ENCODE measurements at regions not wholly inside any gene's neighbourhood (a gene's known extent, or its start where the extent isn't known, plus 50 kb on each side); places are given as distances from the start of the nearest gene placed in this dataset.

DNA sequence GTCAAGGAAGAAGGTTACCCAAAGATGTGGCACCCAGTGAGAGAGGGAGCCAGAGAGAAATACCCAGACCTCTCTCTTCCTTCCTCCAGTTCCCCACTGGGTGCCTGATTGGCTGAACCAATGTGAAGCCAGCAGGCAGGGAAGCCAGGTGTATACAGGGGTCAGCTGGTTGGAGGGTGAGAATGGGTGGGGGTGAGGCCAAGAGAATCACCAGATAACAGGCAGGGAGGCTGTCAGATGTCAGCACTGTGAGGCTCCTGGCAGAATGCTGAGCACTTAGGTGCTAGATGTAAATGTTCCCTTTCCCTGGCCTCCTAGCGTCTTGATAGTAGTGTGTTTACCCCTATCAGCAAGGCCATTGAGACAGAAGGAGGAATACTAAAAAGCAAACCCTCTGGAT, 104.0 kb upstream of the MGAT5 start:
- no peak for DNase-seq

DNA sequence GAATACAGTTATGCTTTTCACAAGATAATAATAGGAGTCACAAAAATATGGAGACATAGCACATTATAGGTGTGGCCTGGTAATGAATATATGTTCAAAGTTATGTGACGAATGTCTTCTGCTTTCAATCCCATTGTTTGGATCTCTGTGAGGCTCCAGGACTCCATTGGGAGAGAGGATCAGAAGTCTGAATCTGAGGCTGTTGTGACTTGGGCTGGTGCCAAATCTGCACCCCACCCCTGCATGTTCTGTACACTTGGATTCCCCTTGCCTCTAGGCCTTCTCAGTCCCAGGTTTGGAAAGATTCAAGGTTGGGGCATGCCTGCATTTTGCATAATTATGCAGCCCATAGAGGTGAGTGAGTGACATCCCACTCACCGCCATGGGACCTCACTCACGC, 103.1 kb upstream of the MGAT5 start:
- DNase-seq: no peak

DNA sequence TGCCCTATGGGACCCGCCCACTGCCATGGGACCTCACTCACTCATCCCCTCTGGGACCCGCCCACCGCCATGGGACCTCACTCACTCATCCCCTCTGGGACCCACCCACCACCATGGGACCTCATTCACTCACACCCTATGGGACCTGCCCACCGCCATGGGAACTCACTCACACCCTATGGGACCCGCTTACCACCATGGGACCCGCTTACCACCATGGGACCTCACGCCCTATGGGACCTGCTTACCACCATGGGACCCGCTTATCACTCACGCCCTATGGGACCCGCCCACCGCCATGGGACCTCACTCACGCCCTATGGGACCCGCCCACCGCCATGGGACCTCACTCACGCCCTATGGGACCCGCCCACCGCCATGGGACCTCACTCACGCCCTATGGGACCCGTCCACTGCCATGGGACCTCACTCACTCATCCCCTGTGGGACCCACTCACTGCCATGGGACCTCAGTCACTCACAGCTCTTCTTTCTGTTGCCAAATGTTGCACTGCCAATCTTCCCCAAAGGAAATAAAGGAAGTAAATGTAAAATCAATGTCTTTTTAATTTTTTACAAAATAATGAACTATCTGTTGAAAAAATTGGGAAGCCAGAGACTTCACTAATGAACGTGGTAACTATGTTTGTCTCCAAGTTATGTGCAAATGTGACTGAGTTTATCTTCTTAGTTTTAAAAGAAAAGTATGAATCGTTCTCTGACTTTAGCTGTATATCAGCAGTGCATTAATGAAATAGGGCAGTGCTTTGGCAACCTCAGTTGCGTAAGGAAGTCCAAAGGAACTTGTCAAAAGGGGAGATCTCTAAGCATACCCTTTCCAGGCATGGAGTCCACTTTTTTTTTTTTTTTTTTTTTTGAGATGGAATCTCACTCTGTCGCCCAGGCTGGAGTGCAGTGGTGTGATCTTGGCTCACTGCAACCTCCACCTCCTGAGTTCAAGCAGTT, 101.5 kb upstream of the MGAT5 start:
- no peak for DNase-seq

DNA sequence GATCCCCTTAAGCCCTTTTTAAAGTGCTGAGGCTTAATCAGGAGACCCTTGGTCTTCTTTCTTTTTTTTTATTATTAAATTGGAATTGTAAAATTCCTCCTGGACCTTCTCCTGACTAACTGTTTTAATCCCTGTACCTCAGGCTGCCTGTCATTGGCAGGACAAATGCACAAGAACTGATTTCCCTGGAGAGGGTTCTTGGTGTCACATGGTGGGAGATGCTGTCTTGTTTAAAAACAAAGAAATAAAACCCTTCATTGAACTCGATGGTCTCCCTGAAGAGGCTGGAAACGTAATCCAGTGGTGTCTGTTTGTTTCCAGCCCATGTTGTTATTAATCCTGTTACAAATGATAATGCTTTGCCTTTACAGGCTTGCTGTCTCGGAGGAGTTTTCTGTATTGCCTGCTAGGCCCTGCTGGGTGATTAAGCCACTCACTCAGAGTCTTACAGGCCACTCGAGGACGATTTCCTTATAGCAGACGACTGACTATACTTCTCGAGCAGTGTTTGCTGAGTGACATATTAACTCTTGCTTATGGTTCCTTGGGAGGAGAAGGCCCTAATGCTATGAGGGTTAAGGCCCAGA, 100.5 kb upstream of the MGAT5 start:
- no peak for DNase-seq

DNA sequence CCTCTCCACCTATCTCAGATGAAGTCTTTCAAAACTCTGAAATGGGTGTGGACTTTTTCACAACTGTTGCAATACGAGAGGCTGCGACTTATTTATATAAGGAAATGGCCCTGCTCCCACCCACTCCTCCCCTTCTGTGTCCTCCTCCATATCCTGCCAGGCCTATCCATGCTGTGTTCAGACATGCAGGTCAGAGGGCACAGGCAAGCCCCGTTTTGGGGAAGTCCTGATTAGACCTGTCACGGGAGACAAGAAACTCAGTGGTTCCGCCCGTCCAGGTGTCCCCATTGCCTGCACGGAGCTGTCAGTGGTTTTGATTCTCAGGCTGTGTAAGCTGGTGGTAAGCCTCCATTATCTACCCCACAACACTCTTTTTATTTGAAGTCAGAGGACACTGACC, 99.6 kb upstream of the MGAT5 start:
- DNase-seq: no peak

DNA sequence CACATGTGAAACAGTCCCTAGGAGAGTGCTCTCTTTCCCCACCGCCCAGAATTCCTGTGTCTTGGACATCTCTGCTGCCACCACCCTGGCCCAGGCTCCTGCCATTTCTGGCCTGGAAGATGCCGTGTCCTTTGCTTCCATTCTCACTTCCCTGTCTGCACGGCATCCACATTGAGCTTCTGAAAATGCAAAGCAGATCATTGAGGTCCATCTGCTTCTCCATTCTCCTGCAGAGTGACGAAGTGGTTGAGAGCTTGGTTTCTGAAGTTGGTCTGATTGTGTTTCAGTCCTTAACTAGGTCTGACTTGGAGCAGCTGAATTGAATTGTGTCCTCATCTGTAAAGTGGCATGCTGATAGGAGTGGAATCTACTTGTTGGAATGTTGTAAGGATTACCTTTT, 98.7 kb upstream of the MGAT5 start:
- no peak for DNase-seq

DNA sequence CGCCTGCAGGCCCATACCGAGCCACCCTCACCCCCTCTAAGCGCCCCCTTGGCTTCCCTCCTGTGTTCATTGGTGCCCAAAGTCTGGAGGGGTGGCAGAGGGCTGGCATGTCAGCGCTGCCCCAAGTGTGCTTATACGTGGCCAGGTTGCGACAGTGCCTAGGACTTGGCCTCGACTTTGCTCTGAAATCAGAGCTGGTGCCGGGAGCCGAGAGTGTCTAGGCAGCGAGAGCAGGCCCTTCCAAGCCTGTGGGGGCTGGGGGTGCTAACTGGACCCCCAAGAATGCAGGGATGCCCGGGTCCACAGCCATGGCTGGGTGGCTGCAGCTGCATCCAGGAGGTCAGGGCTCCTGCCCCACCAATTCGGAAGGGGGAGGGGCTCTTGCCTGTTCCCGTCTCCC, 95.6 kb upstream of the MGAT5 start:
- DNase-seq: no peak

DNA sequence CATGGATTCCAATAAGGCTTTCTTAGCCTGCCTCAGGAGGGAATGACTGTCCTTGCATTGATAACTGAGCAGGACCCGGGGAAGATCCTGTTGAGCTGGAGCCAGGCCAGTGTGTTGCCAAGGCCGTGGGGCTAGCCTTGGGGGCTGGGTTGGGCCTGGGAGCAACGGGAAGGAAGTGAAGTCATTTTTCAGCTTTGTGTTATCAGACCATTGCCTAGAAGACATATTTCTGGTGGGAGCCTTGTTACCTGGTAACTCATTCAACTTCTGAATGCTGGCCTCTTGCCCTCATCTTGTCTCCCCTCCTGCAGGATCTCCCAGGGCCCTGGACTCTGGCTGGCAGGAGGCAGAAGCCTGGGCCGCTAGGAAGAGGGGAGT, 92.7 kb upstream of the MGAT5 start:
- no peak for DNase-seq

DNA sequence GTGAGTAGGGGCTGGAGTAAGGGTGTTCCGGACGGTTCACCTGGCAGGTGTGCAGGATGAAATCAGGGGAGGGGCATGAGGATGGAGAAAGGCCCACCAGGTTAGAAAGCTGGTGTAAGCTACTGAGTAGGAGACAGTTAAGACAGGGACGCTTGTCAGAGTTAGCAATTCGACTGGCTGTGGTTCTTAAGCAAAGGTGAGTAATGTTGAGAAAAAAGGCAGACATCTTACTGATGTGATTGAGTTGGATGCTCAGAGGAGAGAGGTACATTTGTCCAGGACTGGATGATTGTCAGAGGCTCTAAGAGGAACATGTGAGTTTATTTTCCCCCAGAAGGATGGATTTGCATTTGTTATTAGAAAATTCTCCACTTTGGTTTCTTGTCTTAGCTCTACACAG, 90.5 kb upstream of the MGAT5 start:
- no peak for DNase-seq

DNA sequence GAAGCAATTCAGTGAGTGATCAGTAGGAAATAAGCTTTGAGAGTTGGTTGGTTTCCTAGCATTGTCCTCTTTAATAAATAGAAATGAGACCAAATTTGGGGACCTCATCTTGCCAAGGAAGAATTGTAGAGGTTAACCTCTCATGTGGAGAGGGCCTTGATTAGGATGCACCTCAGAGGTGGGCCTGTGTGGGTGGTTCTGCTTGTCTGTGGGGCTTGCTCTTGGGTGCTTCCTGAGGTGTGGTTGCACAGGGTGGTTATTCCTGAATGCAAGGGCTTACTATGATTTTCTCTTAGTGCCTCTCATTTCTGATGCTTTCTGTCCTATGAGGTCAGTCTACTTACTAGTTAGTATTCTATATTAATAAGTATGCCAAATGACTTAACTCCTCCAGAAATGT, 89.6 kb upstream of the MGAT5 start:
- no peak for DNase-seq

DNA sequence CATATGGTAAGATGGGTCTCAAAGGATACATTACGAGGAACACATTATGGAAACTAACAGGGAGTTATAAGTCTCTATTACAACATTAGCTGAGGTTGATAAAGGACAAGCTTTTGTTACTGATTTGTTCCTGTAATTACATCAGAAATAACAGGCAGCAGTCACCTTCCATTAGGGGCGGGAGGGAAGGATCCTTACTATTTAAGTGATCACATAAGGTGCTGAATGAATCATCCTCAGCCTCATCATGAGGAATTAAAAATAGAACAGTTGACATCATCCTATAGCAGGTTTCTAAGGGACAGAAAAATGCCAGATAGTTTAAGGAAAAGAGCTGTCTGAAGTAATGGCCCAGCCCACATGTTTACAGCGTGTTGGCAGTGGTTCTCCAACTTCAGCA, 86.9 kb upstream of the MGAT5 start:
- DNase-seq: no peak

DNA sequence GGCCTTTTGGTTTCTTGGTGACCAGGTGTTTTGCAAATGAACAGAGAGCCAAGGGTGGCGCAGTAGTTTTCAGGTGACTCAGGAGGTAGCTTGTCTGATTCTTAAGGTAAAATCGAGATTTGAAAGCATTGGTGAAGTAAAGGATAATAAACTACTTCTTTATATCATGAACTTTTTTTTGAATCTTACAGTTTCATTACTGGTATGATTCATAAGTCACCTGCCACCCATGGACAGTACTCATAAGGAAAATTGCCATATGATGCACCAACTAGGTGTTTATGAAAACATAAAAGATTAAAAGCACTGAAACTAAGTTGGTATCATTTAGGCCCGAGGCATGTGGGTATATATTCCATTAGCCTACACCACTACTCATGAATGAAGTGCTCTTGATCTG, 84.1 kb upstream of the MGAT5 start:
- DNase-seq: no peak

DNA sequence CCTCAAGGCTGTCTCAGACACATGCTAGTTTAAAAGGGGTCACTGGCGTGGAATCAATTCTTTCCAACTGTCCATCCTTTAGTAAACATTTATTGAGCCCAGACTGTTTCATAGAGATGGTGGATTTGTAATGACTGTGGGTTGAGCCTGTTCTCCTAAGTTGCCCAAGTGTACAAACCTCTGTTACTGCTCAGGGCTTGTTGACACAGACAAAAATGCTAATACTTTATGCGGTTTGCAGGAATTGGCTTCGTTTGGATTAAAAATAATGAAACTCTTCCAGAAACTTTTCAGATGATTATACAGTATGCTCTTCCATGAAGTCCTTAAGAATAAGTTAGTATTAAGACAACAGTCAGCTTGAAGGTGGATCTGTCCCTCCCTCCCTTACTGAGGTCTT, 83.6 kb upstream of the MGAT5 start:
- DNase-seq: no peak

DNA sequence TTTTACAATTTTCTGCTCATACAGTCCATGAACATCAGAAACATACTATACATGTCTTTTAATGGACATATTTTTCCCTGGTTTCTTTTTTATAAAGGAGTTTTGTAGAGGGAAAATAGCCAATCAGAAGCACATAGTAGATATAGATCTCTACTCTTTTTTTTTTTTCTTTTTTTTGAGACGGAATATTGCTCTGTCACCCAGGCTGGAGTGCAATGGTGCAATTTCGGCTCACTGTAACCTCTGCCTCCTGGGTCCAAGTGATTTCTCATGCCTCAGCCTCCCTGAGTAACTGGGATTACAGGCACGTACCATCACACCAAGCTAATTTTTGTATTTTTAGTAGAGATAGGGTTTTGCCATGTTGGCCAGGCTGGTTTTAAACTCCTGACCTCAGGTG, 83.2 kb upstream of the MGAT5 start:
- DNase-seq: no peak

DNA sequence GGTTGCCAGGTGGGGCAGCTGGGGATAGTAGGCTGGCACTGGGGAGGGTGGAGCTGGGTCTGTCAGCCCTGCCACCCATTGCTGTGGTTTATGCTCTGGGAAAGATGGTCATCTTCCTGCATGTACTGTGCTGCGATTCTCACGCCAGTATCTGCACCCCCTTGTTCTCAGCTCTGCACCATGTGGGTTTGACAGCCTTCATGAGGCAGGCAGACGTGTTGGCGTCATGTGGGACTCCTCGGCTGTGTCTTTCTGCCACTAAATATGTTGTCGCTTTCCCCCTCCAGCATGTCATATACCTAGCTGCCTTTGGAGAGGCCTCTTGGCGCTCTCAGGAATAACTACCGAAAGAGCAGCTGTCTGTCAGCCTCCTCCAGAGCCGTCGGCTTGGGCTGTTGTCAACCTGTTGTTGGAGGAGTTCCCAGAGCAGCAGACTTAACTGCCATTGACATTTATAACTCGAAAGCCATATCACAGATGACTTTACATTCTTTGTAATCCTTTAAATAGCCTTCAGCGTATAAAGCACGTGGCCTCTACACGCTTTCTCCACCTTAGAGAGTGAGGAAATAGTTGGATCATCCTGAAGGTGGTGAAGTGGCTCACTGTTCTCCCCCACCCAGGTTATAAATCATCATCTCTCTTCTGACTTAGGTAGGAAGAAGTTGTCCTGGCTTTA, 80.4 kb upstream of the MGAT5 start:
- no peak for DNase-seq

DNA sequence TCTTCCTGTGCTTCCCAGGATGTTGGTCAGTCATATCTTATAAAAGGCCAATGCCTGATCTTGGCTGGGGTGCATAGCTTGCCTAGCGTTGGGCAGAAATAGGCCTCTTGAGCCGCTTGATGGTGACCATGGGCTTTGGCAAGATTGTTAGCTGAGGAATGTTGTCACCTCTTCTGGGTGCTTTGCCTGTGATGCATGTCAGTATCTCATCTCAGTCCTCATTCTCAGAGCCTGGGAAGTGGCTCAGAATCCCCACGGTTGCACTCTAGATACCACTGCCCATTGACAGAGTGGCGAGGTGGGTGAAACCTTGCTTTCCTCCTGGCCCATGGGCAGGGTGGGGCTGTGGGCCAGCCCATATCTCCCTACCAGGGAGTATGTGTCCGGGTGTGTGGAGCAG, 79.2 kb upstream of the MGAT5 start:
- DNase-seq: no peak

DNA sequence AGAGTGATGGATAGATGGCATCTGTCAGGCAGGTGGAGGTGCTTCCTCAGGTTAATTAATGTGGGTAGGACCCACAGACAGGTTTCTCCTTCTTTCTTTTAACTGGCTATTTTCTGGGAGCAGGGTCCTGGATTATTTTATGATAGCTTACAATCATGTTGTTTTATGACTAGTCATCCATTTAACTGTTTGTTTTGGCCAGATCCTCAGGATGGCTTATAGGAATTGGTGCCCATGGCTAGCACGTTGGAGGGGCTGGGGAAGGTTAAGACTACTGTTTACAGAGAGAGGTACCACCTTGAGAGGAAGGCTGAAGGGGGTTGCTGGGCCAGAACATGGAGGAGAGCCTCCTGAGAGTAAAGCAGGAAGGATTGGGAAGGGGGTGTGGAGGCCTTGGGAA, 78.0 kb upstream of the MGAT5 start:
- no peak for DNase-seq

DNA sequence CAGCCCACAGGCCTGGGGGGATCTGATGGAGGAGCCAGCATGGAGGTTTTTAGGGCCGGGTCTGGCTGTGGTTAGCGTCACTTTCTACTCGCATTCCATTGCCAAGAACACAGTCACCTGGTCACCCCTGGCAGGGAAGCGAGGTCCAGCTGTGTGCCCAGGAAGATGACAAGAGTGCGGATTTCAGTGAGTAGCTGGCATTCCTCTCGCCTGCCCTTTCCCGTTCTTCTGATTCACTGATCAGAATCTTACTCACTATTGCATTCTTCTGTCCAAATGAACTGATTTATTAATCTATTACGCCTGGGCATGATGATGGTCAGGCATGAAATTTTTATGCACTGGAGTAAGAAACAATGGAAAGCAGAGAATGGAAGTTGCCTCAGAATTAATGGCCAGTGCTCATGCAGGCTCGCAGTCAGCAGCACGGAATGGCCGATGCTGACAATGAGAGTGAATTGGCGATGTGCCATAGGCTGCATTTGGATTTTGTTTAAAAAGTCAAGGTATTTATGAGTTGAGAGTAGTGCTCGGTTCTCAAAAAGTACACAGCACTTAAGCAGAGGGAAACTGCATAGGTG, 76.4 kb upstream of the MGAT5 start:
- no peak for DNase-seq

DNA sequence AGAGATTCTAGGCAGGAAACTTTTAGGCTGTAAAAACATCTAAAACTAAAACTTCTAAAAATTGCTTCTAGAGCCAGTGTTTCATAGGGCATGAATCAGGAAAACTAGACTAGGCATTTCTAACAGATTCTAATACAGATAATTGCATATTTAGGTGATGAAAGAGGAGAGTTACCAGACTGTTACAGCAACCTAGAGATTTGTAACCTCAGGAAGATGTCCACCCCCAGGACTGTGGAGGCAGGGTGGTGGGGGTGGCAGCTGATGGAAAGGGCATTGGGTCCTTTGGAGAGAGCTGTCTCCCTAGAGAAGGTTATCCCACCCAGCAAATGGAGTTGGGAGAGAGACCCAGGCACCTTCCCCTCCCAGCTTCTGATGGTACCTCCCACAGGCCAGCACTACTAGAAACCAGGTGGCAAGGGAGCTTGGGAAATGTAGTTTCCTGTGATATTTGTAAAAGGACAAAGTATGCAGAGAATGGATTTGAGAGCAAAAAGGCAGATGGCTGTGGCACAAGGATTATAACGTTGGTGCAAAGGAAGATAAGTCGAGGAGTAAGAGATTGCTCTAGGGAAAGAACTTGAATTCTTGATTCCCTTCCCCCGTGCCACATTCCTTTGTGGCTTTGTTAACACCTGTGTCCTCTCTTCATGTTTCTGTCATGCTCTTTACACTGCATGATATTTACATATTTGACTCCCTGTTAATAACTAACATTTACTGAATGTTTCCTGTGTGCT, 75.6 kb upstream of the MGAT5 start:
- DNase-seq: no peak

DNA sequence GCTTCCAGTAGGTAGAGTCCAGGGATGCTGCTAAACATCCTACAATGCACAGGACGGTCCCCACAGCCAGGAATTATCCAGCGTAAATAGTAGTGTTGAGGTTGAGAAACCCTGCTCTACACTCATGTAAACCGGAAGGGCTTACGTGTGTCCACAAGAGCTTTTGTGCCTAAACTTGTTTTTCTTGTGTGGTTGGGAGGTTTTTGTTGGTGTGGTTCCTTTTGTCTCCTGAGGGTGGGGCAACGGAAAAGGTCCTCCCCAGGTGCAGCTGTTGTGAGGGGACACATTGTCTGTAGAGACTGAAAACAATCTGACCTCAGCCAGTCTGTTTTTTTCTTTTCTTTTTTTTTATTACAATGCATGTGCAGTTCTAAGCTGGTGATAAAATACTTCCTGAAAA, 72.7 kb upstream of the MGAT5 start:
- DNase-seq: no peak

DNA sequence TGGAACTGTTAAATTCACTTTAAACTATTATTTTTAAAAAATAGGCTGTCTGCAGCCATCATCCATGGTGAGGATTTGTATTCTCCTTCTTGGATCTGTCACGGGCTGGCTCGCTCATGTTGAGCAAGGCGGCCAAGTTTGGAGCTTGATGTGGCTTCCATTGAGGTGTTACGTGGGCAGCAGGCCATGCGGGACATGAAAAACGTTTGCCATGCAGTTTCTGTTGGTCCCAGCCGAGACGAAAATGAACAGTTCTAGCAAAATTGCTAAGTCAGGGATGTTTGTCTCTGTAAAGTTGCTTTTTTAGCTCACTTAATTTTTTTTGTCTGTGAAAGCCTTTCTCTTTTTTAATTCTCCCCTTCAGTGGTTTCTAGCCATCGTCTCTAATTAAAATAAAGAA, 70.2 kb upstream of the MGAT5 start:
- no peak for DNase-seq

DNA sequence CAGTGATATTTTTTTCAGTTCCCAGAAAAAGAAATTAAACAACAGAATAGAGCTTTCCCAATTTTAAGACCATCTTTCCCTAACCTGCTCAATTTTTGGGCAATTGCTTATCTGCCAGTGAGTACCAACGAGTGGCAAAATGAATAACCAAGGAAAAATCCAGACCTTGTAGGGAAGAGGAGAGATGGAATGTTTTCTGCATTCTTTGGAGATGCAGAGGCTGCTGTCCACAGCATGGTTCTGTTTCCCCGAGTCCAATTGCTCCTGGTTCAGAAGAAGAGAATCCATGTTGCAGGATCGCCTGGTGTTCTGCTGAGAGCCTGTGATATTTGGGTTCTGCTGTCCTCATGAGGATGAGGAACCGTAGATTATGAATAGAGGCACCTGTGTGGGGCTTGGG, 68.2 kb upstream of the MGAT5 start:
- DNase-seq: no peak
